H9 (cell line): ENCODE measurements at regions not wholly inside any gene's neighbourhood (a gene's known extent, or its start where the extent isn't known, plus 50 kb on each side); places are given as distances from the start of the nearest gene placed in this dataset.

Experiments
- DNase-seq: peaks from one replicate; pipeline ENCODE4 v3.0.0-alpha.2; 2017
- H2AFZ ChIP-seq: one replicate; pipeline ENCODE4 v1.6.1; 2013; ENCODE audit warnings: mild to moderate bottlenecking, low read length, control low read depth, moderate library complexity
- H2AK5ac ChIP-seq: 2 replicates; pipeline ENCODE4 v1.6.1; 2013; ENCODE audit warnings: low read length, control low read depth, mixed read lengths; ENCODE audit not compliant: insufficient read length
- H2BK120ac ChIP-seq: one replicate; pipeline ENCODE4 v1.6.1; 2013; ENCODE audit warnings: low read depth, mild to moderate bottlenecking, low read length, control low read depth, inconsistent platforms; ENCODE audit not compliant: poor library complexity, severe bottlenecking
- H2BK12ac ChIP-seq: 2 replicates; pipeline ENCODE4 v1.6.1; 2013; ENCODE audit warnings: low read length, control low read depth, mixed read lengths, low read depth; ENCODE audit not compliant: insufficient read length
- H2BK15ac ChIP-seq: 2 replicates; pipeline ENCODE4 v1.6.1; 2013; ENCODE audit warnings: low read depth, low read length, control low read depth
- H2BK20ac ChIP-seq: one replicate; pipeline ENCODE4 v1.6.1; 2013; ENCODE audit warnings: low read depth, mild to moderate bottlenecking, low read length, control low read depth, inconsistent platforms; ENCODE audit not compliant: poor library complexity, severe bottlenecking
- H2BK5ac ChIP-seq: 2 replicates; pipeline ENCODE4 v1.6.1; 2013; ENCODE audit warnings: low read length, control low read depth, mixed read lengths; ENCODE audit not compliant: insufficient read length
- H3K14ac ChIP-seq: 2 replicates; pipeline ENCODE4 v1.6.1; 2013; ENCODE audit warnings: low read length, control low read depth; ENCODE audit not compliant: insufficient read depth
- H3K18ac ChIP-seq: 2 replicates; pipeline ENCODE4 v1.6.1; 2013; ENCODE audit warnings: low read depth, mild to moderate bottlenecking, mixed read lengths, low read length, control low read depth; ENCODE audit not compliant: insufficient read length
- H3K23ac ChIP-seq: 2 replicates; pipeline ENCODE4 v1.6.1; 2013; ENCODE audit warnings: low read length, control low read depth, mixed read lengths, low read depth; ENCODE audit not compliant: insufficient read length
- H3K23me2 ChIP-seq: 2 replicates; pipeline ENCODE4 v1.6.1; 2013; ENCODE audit warnings: low read depth, mild to moderate bottlenecking, mixed read lengths, low read length, control low read depth; ENCODE audit not compliant: insufficient read length, poor library complexity, severe bottlenecking
- H3K27ac ChIP-seq: 2 replicates; pipeline ENCODE4 v1.5.1; 2013; ENCODE audit warnings: low read length, control low read depth, mixed read lengths, low read depth; ENCODE audit not compliant: insufficient read length
- H3K27me3 ChIP-seq: 2 replicates; pipeline ENCODE4 v1.6.1; 2013; ENCODE audit warnings: low read length, control low read depth, inconsistent platforms; ENCODE audit not compliant: insufficient read depth
- H3K4ac ChIP-seq: 2 replicates; pipeline ENCODE4 v1.6.1; 2013; ENCODE audit warnings: low read depth, mild to moderate bottlenecking, control low read depth, inconsistent platforms, low read length, moderate library complexity
- H3K4me1 ChIP-seq: 2 replicates; pipeline ENCODE4 v1.6.1; 2013; ENCODE audit warnings: low read length, control low read depth, inconsistent platforms; ENCODE audit not compliant: insufficient read depth
- H3K4me2 ChIP-seq: 2 replicates; pipeline ENCODE4 v1.6.1; 2013; ENCODE audit warnings: low read length, control low read depth, mixed read lengths; ENCODE audit not compliant: insufficient read length, insufficient read depth
- H3K56ac ChIP-seq: 2 replicates; pipeline ENCODE4 v1.6.1; 2013; ENCODE audit warnings: low read depth, mild to moderate bottlenecking, mixed read lengths, low read length, control low read depth; ENCODE audit not compliant: insufficient read length
- H3K79me1 ChIP-seq: 2 replicates; pipeline ENCODE4 v1.6.1; 2013; ENCODE audit warnings: low read depth, mild to moderate bottlenecking, moderate library complexity, low read length, control low read depth, inconsistent platforms; ENCODE audit not compliant: insufficient read depth, poor library complexity, severe bottlenecking
- H3K79me2 ChIP-seq: 2 replicates; pipeline ENCODE4 v1.6.1; 2013; ENCODE audit warnings: low read length, control low read depth, inconsistent platforms; ENCODE audit not compliant: insufficient read depth
- H3K9ac ChIP-seq: 2 replicates; pipeline ENCODE4 v1.6.1; 2013; ENCODE audit warnings: low read length, control low read depth, mixed read lengths; ENCODE audit not compliant: insufficient read length; ENCODE audit errors: extremely low read depth
- H3K9me3 ChIP-seq: one replicate; pipeline ENCODE4 v1.6.1; 2013; ENCODE audit warnings: low read depth, low read length, inconsistent platforms; ENCODE audit not compliant: control insufficient read depth
- H3T11ph ChIP-seq: one replicate; pipeline ENCODE4 v1.6.1; 2013; ENCODE audit warnings: mild to moderate bottlenecking, low read length, control low read depth, inconsistent platforms
- H4K20me1 ChIP-seq: one replicate; pipeline ENCODE4 v1.6.1; 2013; ENCODE audit not compliant: control insufficient read depth, insufficient read length, insufficient read depth
- H4K5ac ChIP-seq: 2 replicates; pipeline ENCODE4 v1.6.1; 2013; ENCODE audit warnings: low read depth, mild to moderate bottlenecking, mixed read lengths, low read length, control low read depth; ENCODE audit not compliant: insufficient read length
- H4K8ac ChIP-seq: replicated peaks from 2 replicates; pipeline ENCODE4 v1.6.1; 2013; ENCODE audit warnings: low read length, control low read depth, mixed read lengths, low read depth; ENCODE audit not compliant: insufficient read length
- H4K91ac ChIP-seq: 2 replicates; pipeline ENCODE4 v1.6.1; 2013; ENCODE audit warnings: low read depth, mild to moderate bottlenecking, moderate library complexity, mixed read lengths, low read length, control low read depth; ENCODE audit not compliant: insufficient read length
- H3K27ac Mint-ChIP-seq, 3 experiments: 2 replicates in 2 of 3; 3 replicates in 1 of 3; pipeline ENCODE4 v1.8.0; 2020 to 2021; ENCODE audit warnings: mixed read lengths in 3 of 3, mild to moderate bottlenecking in 1 of 3, moderate library complexity in 1 of 3
- H3K27me3 Mint-ChIP-seq: 2 replicates; pipeline ENCODE4 v1.8.0; 2021; ENCODE audit warnings: low read depth, mild to moderate bottlenecking, moderate library complexity, mixed read lengths
- H3K36me3 Mint-ChIP-seq, 3 experiments: 2 replicates in 2 of 3; 3 replicates in 1 of 3; pipeline ENCODE4 v1.8.0; 2020 to 2021; ENCODE audit warnings: low read depth in 3 of 3, mixed read lengths in 3 of 3; ENCODE audit not compliant: insufficient read depth in 1 of 3
- H3K4me1 Mint-ChIP-seq, 2 experiments: 2 replicates each; pipeline ENCODE4 v1.8.0; 2020; ENCODE audit warnings: mixed read lengths in 2 of 2
- H3K4me3 Mint-ChIP-seq, 2 experiments: 2 replicates in 1 of 2; 3 replicates in 1 of 2; pipeline ENCODE4 v1.8.0; 2020 to 2021; ENCODE audit warnings: mild to moderate bottlenecking in 2 of 2, mixed read lengths in 2 of 2, moderate library complexity in 1 of 2
- H3K9me3 Mint-ChIP-seq, 2 experiments: 2 replicates in 1 of 2; 3 replicates in 1 of 2; pipeline ENCODE4 v1.8.0; 2020; ENCODE audit warnings: mild to moderate bottlenecking in 2 of 2, mixed read lengths in 2 of 2, moderate library complexity in 1 of 2
- WGBS: extraction: QIAGEN DNeasy Blood & Tissue Kit; methylation state at CpG from one replicate; pipeline ENCODE4 v1.1.7; 2013; ENCODE audit warnings: missing lambda C conversion rate, low lambda C conversion rate, mixed read lengths; ENCODE audit not compliant: insufficient read length; ENCODE audit errors: extremely low coverage; 5-methylcytosine and 5-hydroxymethylcytosine counted together
- TF ChIP-seq, protein P1 (sequence below): fragments of 200-600 bp; sonication (generic); conservative IDR thresholded peaks from 3 replicates; pipeline ENCODE4 v1.8.0; 2021; ENCODE audit warnings: antibody characterized with exemption, mild to moderate bottlenecking

DNA sequence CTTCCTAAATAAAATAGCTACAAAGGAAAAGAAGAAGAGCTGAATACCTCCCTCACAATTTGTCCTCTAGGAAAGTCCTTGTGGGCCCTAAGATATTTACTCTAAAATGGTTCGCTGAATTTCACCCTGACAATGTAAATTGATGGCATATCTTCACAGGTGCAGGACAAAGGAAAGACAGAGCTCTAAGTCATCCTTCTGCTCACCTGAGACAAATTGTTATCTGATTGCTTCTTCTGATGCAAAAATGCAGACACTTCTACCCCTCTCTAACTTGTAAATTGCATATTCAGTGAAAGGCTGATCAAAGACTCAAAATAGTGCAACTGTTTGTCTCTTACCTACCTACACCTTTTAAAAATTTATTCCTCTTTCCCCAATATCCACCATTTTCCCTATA lies 747.2 kb upstream of the PRR20A start:
- H3K27ac ChIP-seq = no peak overlapping the region
- no peak overlapping the region for H2AK5ac ChIP-seq
- H3K4ac ChIP-seq = no peak overlapping the region
- no peaks in the 10 kb centered on the region for H3K27me3 ChIP-seq
- peaks cover 14 to 31% (median 22%) of the 10 kb centered on the region in 3 experiments for H3K36me3 Mint-ChIP-seq
- peaks cover 8% of the 10 kb centered on the region for H3K9me3 ChIP-seq
- H3K4me1 ChIP-seq = no peaks in the 10 kb centered on the region; the same call in 1 of the 2 replicates
- H2BK12ac ChIP-seq = no peak overlapping the region
- no peak overlapping the region for H4K5ac ChIP-seq
- no peak overlapping the region for H3K4me2 ChIP-seq
- peaks cover 22 to 28% of the 10 kb centered on the region in 2 experiments for H3K4me1 Mint-ChIP-seq
- H2BK20ac ChIP-seq = no peak overlapping the region
- no peak overlapping the region for H3K9ac ChIP-seq
- no peaks in the 10 kb centered on the region for H3K23me2 ChIP-seq
- no peaks in the 10 kb centered on the region for H3K79me2 ChIP-seq
- no peak overlapping the region for H3K23ac ChIP-seq
- peaks cover 1% of the 10 kb centered on the region; the same call in 1 of the 2 replicates for H3K27me3 Mint-ChIP-seq
- H3K79me1 ChIP-seq = no peaks in the 10 kb centered on the region
- no peak overlapping the region for H2BK120ac ChIP-seq
- no peak overlapping the region for H3K14ac ChIP-seq
- TF ChIP-seq, protein P1, sequence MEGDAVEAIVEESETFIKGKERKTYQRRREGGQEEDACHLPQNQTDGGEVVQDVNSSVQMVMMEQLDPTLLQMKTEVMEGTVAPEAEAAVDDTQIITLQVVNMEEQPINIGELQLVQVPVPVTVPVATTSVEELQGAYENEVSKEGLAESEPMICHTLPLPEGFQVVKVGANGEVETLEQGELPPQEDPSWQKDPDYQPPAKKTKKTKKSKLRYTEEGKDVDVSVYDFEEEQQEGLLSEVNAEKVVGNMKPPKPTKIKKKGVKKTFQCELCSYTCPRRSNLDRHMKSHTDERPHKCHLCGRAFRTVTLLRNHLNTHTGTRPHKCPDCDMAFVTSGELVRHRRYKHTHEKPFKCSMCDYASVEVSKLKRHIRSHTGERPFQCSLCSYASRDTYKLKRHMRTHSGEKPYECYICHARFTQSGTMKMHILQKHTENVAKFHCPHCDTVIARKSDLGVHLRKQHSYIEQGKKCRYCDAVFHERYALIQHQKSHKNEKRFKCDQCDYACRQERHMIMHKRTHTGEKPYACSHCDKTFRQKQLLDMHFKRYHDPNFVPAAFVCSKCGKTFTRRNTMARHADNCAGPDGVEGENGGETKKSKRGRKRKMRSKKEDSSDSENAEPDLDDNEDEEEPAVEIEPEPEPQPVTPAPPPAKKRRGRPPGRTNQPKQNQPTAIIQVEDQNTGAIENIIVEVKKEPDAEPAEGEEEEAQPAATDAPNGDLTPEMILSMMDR = no peak
- no peak overlapping the region for H3K4me3 Mint-ChIP-seq
- H2BK15ac ChIP-seq = no peak overlapping the region
- WGBS = no CpG with 5 or more reads among the region's 1 CpG
- H3K18ac ChIP-seq = no peak overlapping the region
- peaks cover 29 to 35% of the 10 kb centered on the region in 2 experiments for H3K9me3 Mint-ChIP-seq
- no peak for DNase-seq
- no peak overlapping the region for H3K56ac ChIP-seq
- H2AFZ ChIP-seq = no peak overlapping the region
- no peak overlapping the region for H4K8ac ChIP-seq
- H3K27ac Mint-ChIP-seq = no peak overlapping the region
- H4K91ac ChIP-seq = no peak overlapping the region
- no peak overlapping the region for H2BK5ac ChIP-seq
- H4K20me1 ChIP-seq = no peaks in the 10 kb centered on the region
- no peak overlapping the region for H3T11ph ChIP-seq
